SK-N-SH treated with all-trans-retinoic acid at 6 μM for 48 hours (cell line): ENCODE measurements at regions not wholly inside any gene's neighbourhood (a gene's known extent, or its start where the extent isn't known, plus 50 kb on each side); places are given as distances from the start of the nearest gene placed in this dataset.

Experiments used
- ATAC-seq: fragments of 200-7000 bp; cut with Tn5 transposase; 3 replicates; pipeline ENCODE4 v1.9.1; 2020; ENCODE audit warnings: mild to moderate bottlenecking, moderate library complexity
- ARNTL ChIP-seq: fragments of 450-650 bp; formaldehyde crosslinking; IDR thresholded peaks from 2 replicates; pipeline ENCODE4 v1.5.0; 2020; ENCODE audit warnings: low read depth, mild to moderate bottlenecking, moderate library complexity, borderline replicate concordance
- BACH2 ChIP-seq: fragments of 250-450 bp; sonication (Bioruptor Pico); IDR thresholded peaks from 2 replicates; pipeline ENCODE4 v1.9.0; 2021; ENCODE audit warnings: mild to moderate bottlenecking, borderline replicate concordance
- CREB5 ChIP-seq: fragments of 250-450 bp; sonication (Bioruptor Pico); IDR thresholded peaks from 2 replicates; pipeline ENCODE4 v1.5.1; 2020; ENCODE audit warnings: low read depth, mild to moderate bottlenecking, moderate library complexity
- CSRNP3 ChIP-seq: fragments of 250-450 bp; sonication (Bioruptor Pico); IDR thresholded peaks from 2 replicates; pipeline ENCODE4 v1.5.1; 2021; ENCODE audit warnings: mild to moderate bottlenecking, moderate library complexity
- GLIS3 ChIP-seq: fragments of 250-450 bp; sonication (Bioruptor Pico); IDR thresholded peaks from 2 replicates; pipeline ENCODE4 v1.5.0; 2020; ENCODE audit warnings: mild to moderate bottlenecking, moderate library complexity
- ISL1 ChIP-seq: fragments of 250-450 bp; sonication (Bioruptor Pico); IDR thresholded peaks from 2 replicates; pipeline ENCODE4 v2.1.2; 2022; ENCODE audit warnings: mild to moderate bottlenecking, moderate library complexity
- OSR1 ChIP-seq: fragments of 250-450 bp; sonication (Bioruptor Pico); IDR thresholded peaks from 2 replicates; pipeline ENCODE4 v1.8.0; 2022; ENCODE audit warnings: moderate library complexity, mild to moderate bottlenecking, inconsistent platforms
- PATZ1 ChIP-seq: fragments of 250-450 bp; sonication (Bioruptor Pico); IDR thresholded peaks from 2 replicates; pipeline ENCODE4 v1.8.0; 2020; ENCODE audit warnings: mild to moderate bottlenecking, moderate library complexity, borderline replicate concordance
- POU6F1 ChIP-seq: fragments of 250-450 bp; sonication (Bioruptor Pico); IDR thresholded peaks from 2 replicates; pipeline ENCODE4 v1.8.0; 2021; ENCODE audit warnings: low read depth, mild to moderate bottlenecking, moderate library complexity, borderline replicate concordance
- PPARA ChIP-seq: fragments of 250-450 bp; sonication (Bioruptor Pico); IDR thresholded peaks from 2 replicates; pipeline ENCODE4 v1.5.0; 2020; ENCODE audit warnings: mild to moderate bottlenecking, borderline replicate concordance
- RARB ChIP-seq: fragments of 250-450 bp; sonication (Bioruptor Pico); IDR thresholded peaks from 2 replicates; pipeline ENCODE4 v1.8.0; 2021; ENCODE audit warnings: mild to moderate bottlenecking, moderate library complexity
- SNAI2 ChIP-seq: fragments of 250-450 bp; sonication (Bioruptor Pico); IDR thresholded peaks from 2 replicates; pipeline ENCODE4 v1.5.0; 2020; ENCODE audit warnings: mild to moderate bottlenecking, moderate library complexity
- TCF4 ChIP-seq: fragments of 250-450 bp; sonication (Bioruptor Pico); IDR thresholded peaks from 2 replicates; pipeline ENCODE4 v1.8.0; 2021; ENCODE audit warnings: mild to moderate bottlenecking, moderate library complexity, borderline replicate concordance
- TOX ChIP-seq: fragments of 250-450 bp; sonication (Bioruptor Pico); IDR thresholded peaks from 2 replicates; pipeline ENCODE4 v1.8.0; 2021; ENCODE audit warnings: mild to moderate bottlenecking, moderate library complexity, borderline replicate concordance
- TSHZ2 ChIP-seq: fragments of 250-450 bp; sonication (Bioruptor Pico); IDR thresholded peaks from 2 replicates; pipeline ENCODE4 v1.5.0; 2020; ENCODE audit warnings: mild to moderate bottlenecking, moderate library complexity
- ZC3H10 ChIP-seq: fragments of 250-450 bp; sonication (Bioruptor Pico); IDR thresholded peaks from 2 replicates; pipeline ENCODE4 v1.5.1; 2021; ENCODE audit warnings: mild to moderate bottlenecking, moderate library complexity
- ZFP3 ChIP-seq: fragments of 250-450 bp; sonication (Bioruptor Pico); IDR thresholded peaks from 2 replicates; pipeline ENCODE4 v1.5.0; 2020; ENCODE audit warnings: mild to moderate bottlenecking, moderate library complexity
- ZFP30 ChIP-seq: fragments of 450-650 bp; formaldehyde crosslinking; IDR thresholded peaks from 2 replicates; pipeline ENCODE4 v1.5.0; 2022; ENCODE audit warnings: mild to moderate bottlenecking, moderate library complexity
- ZNF565 ChIP-seq: fragments of 450-650 bp; formaldehyde crosslinking; conservative IDR thresholded peaks from 2 replicates; pipeline ENCODE4 v1.5.0; 2020; ENCODE audit warnings: low read depth, mild to moderate bottlenecking, moderate library complexity
- ZNF70 ChIP-seq: fragments of 450-650 bp; formaldehyde crosslinking; IDR thresholded peaks from 2 replicates; pipeline ENCODE4 v1.5.0; 2020; ENCODE audit warnings: mild to moderate bottlenecking, moderate library complexity
- ZNF8 ChIP-seq: fragments of 450-650 bp; formaldehyde crosslinking; IDR thresholded peaks from 2 replicates; pipeline ENCODE4 v1.5.0; 2020; ENCODE audit warnings: mild to moderate bottlenecking, moderate library complexity

GRCh38 chr2:177318613-177319012 lies 54.1 kb upstream of the NFE2L2 start:
- TF ChIP-seq SNAI2 (no peak), PATZ1 (CRISPR knock-in tag) (no peak), OSR1 (no peak), TCF4 (CRISPR knock-in tag) (no peak), RARB (CRISPR knock-in tag) (no peak), PPARA (no peak), ARNTL (no peak), BACH2 (CRISPR knock-in tag) (no peak), GLIS3 (CRISPR knock-in tag) (no peak)
- ATAC-seq = no peak

GRCh38 chr2:177320596-177320995 lies 56.1 kb upstream of the NFE2L2 start:
- ATAC-seq = no peak
- no peak for TF ChIP-seq TOX
- TF ChIP-seq TSHZ2 (CRISPR knock-in tag) = no peak
- no peak for TF ChIP-seq ZFP30 (CRISPR knock-in tag)
- no peak for TF ChIP-seq CREB5 (CRISPR knock-in tag)
- TF ChIP-seq RARB (CRISPR knock-in tag) = no peak
- TF ChIP-seq ZNF565 (CRISPR knock-in tag) = no peak
- no peak for TF ChIP-seq ZC3H10 (CRISPR knock-in tag)
- no peak for TF ChIP-seq ZNF70 (CRISPR knock-in tag)
- no peak for TF ChIP-seq PPARA
- TF ChIP-seq, all 23 proteins: peak for 0

GRCh38 chr2:177322801-177323261 lies 58.3 kb upstream of the NFE2L2 start:
- TF ChIP-seq ARNTL (no peak), GLIS3 (CRISPR knock-in tag) (no peak), TCF4 (CRISPR knock-in tag) (no peak), TSHZ2 (CRISPR knock-in tag) (no peak), CREB5 (CRISPR knock-in tag) (no peak), PPARA (no peak), ZFP3 (CRISPR knock-in tag) (no peak), ZFP30 (CRISPR knock-in tag) (no peak), ZNF8 (CRISPR knock-in tag) (no peak), ZNF70 (CRISPR knock-in tag) (no peak), SNAI2 (no peak), ISL1 (CRISPR knock-in tag) (no peak), ZC3H10 (CRISPR knock-in tag) (no peak), ZNF565 (CRISPR knock-in tag) (no peak), CSRNP3 (CRISPR knock-in tag) (no peak), TOX (no peak), POU6F1 (CRISPR knock-in tag) (no peak), RARB (CRISPR knock-in tag) (no peak), PATZ1 (CRISPR knock-in tag) (no peak)
- ATAC-seq = no peak
